PFSK-1 (cell line): ENCODE measurements at regions not wholly inside any gene's neighbourhood (a gene's known extent, or its start where the extent isn't known, plus 50 kb on each side); places are given as distances from the start of the nearest gene placed in this dataset.

Source experiments
- FOXP2 ChIP-seq: optimal IDR thresholded peaks from 2 replicates; pipeline ENCODE3; 2011; ENCODE audit warnings: borderline replicate concordance, control low read depth, inconsistent platforms; ENCODE audit not compliant: insufficient read depth; ENCODE audit errors: extremely low read length, extremely low read depth
- POLR2AphosphoS5 ChIP-seq: IDR thresholded peaks from 2 replicates; pipeline ENCODE4 v1.6.1; 2012; ENCODE audit warnings: low read depth, mild to moderate bottlenecking, control low read depth, low read length, moderate library complexity
- SIN3A ChIP-seq: IDR thresholded peaks from 2 replicates; pipeline ENCODE4 v1.6.1; 2012; ENCODE audit warnings: mild to moderate bottlenecking, low read length, moderate library complexity, borderline replicate concordance; ENCODE audit not compliant: insufficient read depth
- TAF1 ChIP-seq: IDR thresholded peaks from 2 replicates; pipeline ENCODE4 v1.6.1; 2012; ENCODE audit warnings: low read length, control low read depth, borderline replicate concordance; ENCODE audit not compliant: insufficient read depth
- TF ChIP-seq, protein P1 (sequence below), 2 experiments: IDR thresholded peaks; 2 replicates each; pipeline versions ENCODE4 v1.6.1 to v1.8.0; 2011 to 2012; ENCODE audit warnings: low read depth in 2 of 2, low read length in 2 of 2, control low read depth in 1 of 2, inconsistent platforms in 1 of 2, mild to moderate bottlenecking in 1 of 2, moderate library complexity in 1 of 2; ENCODE audit not compliant: insufficient read depth in 1 of 2

- TF ChIP-seq TAF1 (no peak), FOXP2 (no peak), SIN3A (no peak), POLR2AphosphoS5 (no peak)
- TF ChIP-seq, protein P1, sequence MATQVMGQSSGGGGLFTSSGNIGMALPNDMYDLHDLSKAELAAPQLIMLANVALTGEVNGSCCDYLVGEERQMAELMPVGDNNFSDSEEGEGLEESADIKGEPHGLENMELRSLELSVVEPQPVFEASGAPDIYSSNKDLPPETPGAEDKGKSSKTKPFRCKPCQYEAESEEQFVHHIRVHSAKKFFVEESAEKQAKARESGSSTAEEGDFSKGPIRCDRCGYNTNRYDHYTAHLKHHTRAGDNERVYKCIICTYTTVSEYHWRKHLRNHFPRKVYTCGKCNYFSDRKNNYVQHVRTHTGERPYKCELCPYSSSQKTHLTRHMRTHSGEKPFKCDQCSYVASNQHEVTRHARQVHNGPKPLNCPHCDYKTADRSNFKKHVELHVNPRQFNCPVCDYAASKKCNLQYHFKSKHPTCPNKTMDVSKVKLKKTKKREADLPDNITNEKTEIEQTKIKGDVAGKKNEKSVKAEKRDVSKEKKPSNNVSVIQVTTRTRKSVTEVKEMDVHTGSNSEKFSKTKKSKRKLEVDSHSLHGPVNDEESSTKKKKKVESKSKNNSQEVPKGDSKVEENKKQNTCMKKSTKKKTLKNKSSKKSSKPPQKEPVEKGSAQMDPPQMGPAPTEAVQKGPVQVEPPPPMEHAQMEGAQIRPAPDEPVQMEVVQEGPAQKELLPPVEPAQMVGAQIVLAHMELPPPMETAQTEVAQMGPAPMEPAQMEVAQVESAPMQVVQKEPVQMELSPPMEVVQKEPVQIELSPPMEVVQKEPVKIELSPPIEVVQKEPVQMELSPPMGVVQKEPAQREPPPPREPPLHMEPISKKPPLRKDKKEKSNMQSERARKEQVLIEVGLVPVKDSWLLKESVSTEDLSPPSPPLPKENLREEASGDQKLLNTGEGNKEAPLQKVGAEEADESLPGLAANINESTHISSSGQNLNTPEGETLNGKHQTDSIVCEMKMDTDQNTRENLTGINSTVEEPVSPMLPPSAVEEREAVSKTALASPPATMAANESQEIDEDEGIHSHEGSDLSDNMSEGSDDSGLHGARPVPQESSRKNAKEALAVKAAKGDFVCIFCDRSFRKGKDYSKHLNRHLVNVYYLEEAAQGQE (IDR thresholded peaks at IDR 0.05; ENCODE audit: insufficient read depth in 1 of 2, low read depth in 2 of 2, low read length in 2 of 2) = no peak
Observed at GRCh38 chr20:58592076-58592695, 58.9 kb upstream of the STX16 start.

GRCh38 chr20:58590679-58591473 lies 60.2 kb upstream of the STX16 start:
- TF ChIP-seq, protein P1 (IDR thresholded peaks at IDR 0.05; ENCODE audit: insufficient read depth in 1 of 2, low read depth in 2 of 2, low read length in 2 of 2) = no peak
- TF ChIP-seq FOXP2 (no peak), SIN3A (no peak), POLR2AphosphoS5 (no peak), TAF1 (no peak)

DNA sequence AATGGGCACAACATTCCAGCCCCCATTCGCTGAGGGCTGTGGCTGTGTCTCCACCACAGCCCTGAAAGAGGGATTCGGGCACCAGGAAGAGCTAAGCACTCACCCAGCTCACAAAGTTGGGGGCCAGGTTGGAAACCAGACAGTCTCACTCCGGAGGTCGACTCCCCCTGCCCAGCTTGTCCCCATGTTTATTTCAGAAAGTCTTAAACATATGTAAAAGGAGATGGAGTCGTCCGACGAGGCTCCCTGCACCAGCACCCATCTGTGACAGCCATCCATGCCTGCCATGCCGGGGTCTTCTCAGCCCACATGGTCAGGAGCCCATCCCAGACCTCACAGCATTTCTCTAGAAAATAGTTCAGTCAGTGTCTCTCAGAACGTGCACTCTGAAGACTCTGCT lies 63.6 kb upstream of the STX16 start:
- TF ChIP-seq, protein P1 (IDR thresholded peaks at IDR 0.05; ENCODE audit: insufficient read depth in 1 of 2, low read depth in 2 of 2, low read length in 2 of 2) = no peak
- TF ChIP-seq SIN3A = no peak
- no peak for TF ChIP-seq FOXP2
- TF ChIP-seq TAF1 = no peak
- TF ChIP-seq POLR2AphosphoS5 = no peak

DNA sequence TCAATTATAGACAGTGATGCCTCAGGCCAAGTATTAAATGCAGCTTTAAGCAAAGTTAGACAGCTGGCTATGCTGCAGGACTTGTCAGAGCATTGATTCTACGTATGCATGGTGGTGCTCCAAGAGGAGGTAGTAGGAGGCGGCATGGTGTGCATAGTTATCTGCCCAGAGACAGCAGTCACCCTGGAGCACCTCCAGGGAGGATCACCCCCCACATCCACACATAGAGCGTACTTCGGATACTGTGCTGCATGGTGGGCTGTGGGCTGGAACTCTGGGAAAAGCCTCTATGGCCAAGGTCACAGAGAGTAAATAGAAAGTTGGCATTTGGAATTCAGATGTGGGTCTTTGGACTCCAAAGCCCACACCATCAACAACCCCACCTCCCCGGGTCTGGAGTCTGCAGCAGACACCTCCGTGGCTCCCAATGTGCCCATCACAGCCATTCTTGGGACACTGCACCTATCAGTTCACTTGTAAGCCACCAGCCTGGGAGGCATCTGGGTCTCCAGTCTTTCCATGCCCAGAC lies 64.5 kb upstream of the STX16 start:
- TF ChIP-seq SIN3A = no peak
- no peak for TF ChIP-seq FOXP2
- TF ChIP-seq, protein P1 (IDR thresholded peaks at IDR 0.05; ENCODE audit: insufficient read depth in 1 of 2, low read depth in 2 of 2, low read length in 2 of 2) = no peak
- no peak for TF ChIP-seq POLR2AphosphoS5
- no peak for TF ChIP-seq TAF1
